Hepatocyte (in vitro differentiated cells): ENCODE measurements at regions not wholly inside any gene's neighbourhood (a gene's known extent, or its start where the extent isn't known, plus 50 kb on each side); places are given as distances from the start of the nearest gene placed in this dataset.

Experiments
- DNase-seq: peaks from one replicate; pipeline ENCODE4 v3.0.0-alpha.2; 2016; ENCODE audit warnings: low spot score
- H2AFZ ChIP-seq: fragments of 200-600 bp; sonication (generic); 2 replicates; pipeline ENCODE4 v1.6.0; 2016; ENCODE audit warnings: antibody characterized with exemption, mild to moderate bottlenecking
- H3K27ac ChIP-seq: fragments of 200-600 bp; sonication (generic); 2 replicates; pipeline ENCODE4 v1.5.1; 2016; ENCODE audit warnings: mild to moderate bottlenecking
- H3K27me3 ChIP-seq: fragments of 200-600 bp; sonication (generic); 2 replicates; pipeline ENCODE4 v1.6.1; 2016
- H3K36me3 ChIP-seq: fragments of 200-600 bp; sonication (generic); replicated peaks from 2 replicates; pipeline ENCODE4 v1.5.1; 2016; ENCODE audit warnings: low read depth; ENCODE audit not compliant: insufficient read depth
- H3K4me1 ChIP-seq: fragments of 200-600 bp; sonication (generic); 2 replicates; pipeline ENCODE4 v1.5.1; 2016; ENCODE audit warnings: mild to moderate bottlenecking, moderate library complexity; ENCODE audit not compliant: insufficient read depth
- H3K4me2 ChIP-seq: fragments of 200-600 bp; sonication (generic); 2 replicates; pipeline ENCODE4 v1.6.0; 2016
- H3K4me3 ChIP-seq: fragments of 200-600 bp; sonication (generic); 2 replicates; pipeline ENCODE4 v1.5.1; 2016; ENCODE audit warnings: mild to moderate bottlenecking
- H3K79me2 ChIP-seq: fragments of 200-600 bp; sonication (generic); 2 replicates; pipeline ENCODE4 v1.6.0; 2017; ENCODE audit warnings: mild to moderate bottlenecking
- H3K9me2 ChIP-seq: fragments of 200-600 bp; sonication (generic); replicated peaks from 2 replicates; pipeline ENCODE4 v1.6.0; 2017; ENCODE audit warnings: mild to moderate bottlenecking; ENCODE audit not compliant: insufficient read depth
- H3K9me3 ChIP-seq: fragments of 200-600 bp; sonication (generic); 2 replicates; pipeline ENCODE4 v1.5.1; 2016; ENCODE audit warnings: low read depth, mild to moderate bottlenecking
- H4K20me1 ChIP-seq: fragments of 200-600 bp; sonication (generic); 2 replicates; pipeline ENCODE4 v1.6.0; 2016; ENCODE audit warnings: mild to moderate bottlenecking; ENCODE audit not compliant: insufficient read depth, poor library complexity, severe bottlenecking
- CTCF ChIP-seq: fragments of 200-600 bp; sonication (generic); IDR thresholded peaks from 2 replicates; pipeline ENCODE4 v1.5.1; 2016; ENCODE audit warnings: antibody characterized with exemption, mild to moderate bottlenecking; ENCODE audit not compliant: poor library complexity
- EZH2 ChIP-seq: fragments of 200-600 bp; sonication (generic); IDR thresholded peaks from 2 replicates; pipeline ENCODE4 v1.6.1; 2016; ENCODE audit warnings: antibody characterized with exemption, mild to moderate bottlenecking, borderline replicate concordance
- EZH2phosphoT487 ChIP-seq: fragments of 200-600 bp; sonication (generic); IDR thresholded peaks from one replicate; pipeline ENCODE4 v1.6.1; 2018; ENCODE audit warnings: antibody characterized with exemption, mild to moderate bottlenecking, low read depth, moderate library complexity; ENCODE audit not compliant: unreplicated experiment, severe bottlenecking
- WGBS: methylation state at CpG from one replicate; pipeline ENCODE4 v1.1.6; 2016; ENCODE audit warnings: low lambda C conversion rate; ENCODE audit errors: missing lambda C conversion rate; 5-methylcytosine and 5-hydroxymethylcytosine counted together

GRCh38 chr17:74104921-74105320 lies 98.6 kb upstream of the RPL38 start:
- no peak for DNase-seq
- Histone ChIP-seq H3K79me2 (no peaks in the 10 kb centered on the region), H4K20me1 (no peaks in the 10 kb centered on the region), H3K9me3 (no peaks in the 10 kb centered on the region), H3K4me2 (no peak overlapping the region), H3K36me3 (no peaks in the 10 kb centered on the region), H3K4me3 (no peak overlapping the region), H2AFZ (no peak overlapping the region), H3K27ac (no peak overlapping the region), H3K9me2 (no peaks in the 10 kb centered on the region), H3K4me1 (no peaks in the 10 kb centered on the region), H3K27me3 (peaks cover 8% of the 10 kb centered on the region)
- TF ChIP-seq EZH2 (no peak), EZH2phosphoT487 (no peak), CTCF (no peak)
- 91% methylated on average over 5 of the region's 5 CpGs for WGBS

GRCh38 chr17:74107107-74107506 lies 96.4 kb upstream of the RPL38 start:
- no peak overlapping the region for H2AFZ ChIP-seq
- DNase-seq: no peak

GRCh38 chr17:74108126-74108705 lies 95.3 kb upstream of the RPL38 start:
- H3K4me1 ChIP-seq: no peaks in the 10 kb centered on the region
- peaks cover 8% of the 10 kb centered on the region for H3K27me3 ChIP-seq
- no peak overlapping the region for H3K4me3 ChIP-seq
- no peaks in the 10 kb centered on the region for H4K20me1 ChIP-seq
- H2AFZ ChIP-seq: no peak overlapping the region
- no peak overlapping the region for H3K27ac ChIP-seq
- H3K9me2 ChIP-seq: no peaks in the 10 kb centered on the region
- H3K36me3 ChIP-seq: no peaks in the 10 kb centered on the region
- no peak overlapping the region for H3K4me2 ChIP-seq
- no peak for DNase-seq
- no peaks in the 10 kb centered on the region for H3K79me2 ChIP-seq
- WGBS: 65% methylated on average over 12 of the region's 12 CpGs
- no peak for TF ChIP-seq EZH2phosphoT487
- no peak for TF ChIP-seq CTCF
- TF ChIP-seq EZH2: no peak
- no peaks in the 10 kb centered on the region for H3K9me3 ChIP-seq

More at GRCh38 chr17:74107107-74107506, 96.4 kb upstream of the RPL38 start:
- WGBS: 95% methylated on average over 15 of the region's 15 CpGs
- Histone ChIP-seq H3K36me3 (no peaks in the 10 kb centered on the region), H3K27ac (no peak overlapping the region), H3K4me2 (no peak overlapping the region), H3K79me2 (no peaks in the 10 kb centered on the region), H4K20me1 (no peaks in the 10 kb centered on the region), H3K9me2 (no peaks in the 10 kb centered on the region), H3K9me3 (no peaks in the 10 kb centered on the region), H3K4me1 (no peaks in the 10 kb centered on the region), H3K4me3 (no peak overlapping the region), H3K27me3 (peaks cover 8% of the 10 kb centered on the region)
- TF ChIP-seq EZH2: no peak
- no peak for TF ChIP-seq EZH2phosphoT487
- TF ChIP-seq CTCF: no peak

- Histone ChIP-seq H3K4me2 (no peak overlapping the region), H4K20me1 (no peaks in the 10 kb centered on the region), H2AFZ (no peak overlapping the region), H3K27ac (no peak overlapping the region), H3K9me2 (no peaks in the 10 kb centered on the region), H3K36me3 (no peaks in the 10 kb centered on the region), H3K27me3 (peaks cover 15% of the 10 kb centered on the region), H3K4me3 (no peak overlapping the region), H3K79me2 (no peaks in the 10 kb centered on the region), H3K9me3 (no peaks in the 10 kb centered on the region), H3K4me1 (no peaks in the 10 kb centered on the region)
- WGBS: 60% methylated on average over 10 of the region's 10 CpGs
- DNase-seq: no peak
- TF ChIP-seq EZH2phosphoT487 (no peak), CTCF (no peak), EZH2 (no peak)
Measured at GRCh38 chr17:74110467-74110866, 93.0 kb upstream of the RPL38 start.
